Naive B cell (primary cell): ENCODE measurements at regions not wholly inside any gene's neighbourhood (a gene's known extent, or its start where the extent isn't known, plus 50 kb on each side); places are given as distances from the start of the nearest gene placed in this dataset.

Experiments
- ATAC-seq, 2 donors: fragments of 150-1000 bp; cut with Tn5 transposase; 2 replicates each; pipeline ENCODE4 v1.10.0; 2021; ENCODE audit warnings: low read depth in 2 of 2, mild to moderate bottlenecking in 2 of 2, moderate library complexity in 2 of 2
- DNase-seq: peaks from one replicate; pipeline ENCODE4 v3.0.0; 2022
- H3K27ac Mint-ChIP-seq, 6 donors: one replicate each; pipeline ENCODE4 v1.8.0; 2020 to 2022; ENCODE audit warnings: mild to moderate bottlenecking in 6 of 6, mixed read lengths in 6 of 6, moderate library complexity in 5 of 6, inconsistent platforms in 2 of 6
- H3K27me3 Mint-ChIP-seq, 3 donors: one replicate each; pipeline ENCODE4 v1.8.0; 2021 to 2022; ENCODE audit warnings: mixed read lengths in 3 of 3, mild to moderate bottlenecking in 1 of 3
- H3K36me3 Mint-ChIP-seq, 2 donors: one replicate each; pipeline ENCODE4 v1.8.0; 2020 to 2022; ENCODE audit warnings: mixed read lengths in 2 of 2, inconsistent platforms in 1 of 2, mild to moderate bottlenecking in 1 of 2
- H3K4me1 Mint-ChIP-seq, 3 donors: one replicate each; pipeline ENCODE4 v1.8.0; 2020 to 2022; ENCODE audit warnings: mixed read lengths in 3 of 3, inconsistent platforms in 1 of 3, mild to moderate bottlenecking in 1 of 3, moderate library complexity in 1 of 3
- H3K4me3 Mint-ChIP-seq, 8 donors: one replicate each; pipeline ENCODE4 v1.8.0; 2020 to 2022; ENCODE audit warnings: mild to moderate bottlenecking in 8 of 8, mixed read lengths in 8 of 8, moderate library complexity in 8 of 8, inconsistent platforms in 2 of 8
- H3K9me3 Mint-ChIP-seq, 7 donors: one replicate each; pipeline ENCODE4 v1.8.0; 2020 to 2022; ENCODE audit warnings: mixed read lengths in 7 of 7, mild to moderate bottlenecking in 5 of 7, inconsistent platforms in 2 of 7, moderate library complexity in 1 of 7

GRCh38 chr14:98937712-98938505 lies 334.1 kb downstream of the BCL11B start:
- H3K36me3 Mint-ChIP-seq = no peaks in the 10 kb centered on the region
- H3K27ac Mint-ChIP-seq = no peak overlapping the region
- peaks cover 0 to 20% (median 3%) of the 10 kb centered on the region in 7 donors for H3K9me3 Mint-ChIP-seq
- DNase-seq = no peak
- no peaks in the 10 kb centered on the region for H3K27me3 Mint-ChIP-seq
- no peak for ATAC-seq
- no peak overlapping the region for H3K4me3 Mint-ChIP-seq
- H3K4me1 Mint-ChIP-seq = no peaks in the 10 kb centered on the region

GRCh38 chr14:98940693-98941437 lies 331.1 kb downstream of the BCL11B start:
- ATAC-seq (no peak), DNase-seq (no peak)
- H3K9me3 Mint-ChIP-seq = peaks cover 2 to 15% (median 3%) of the 10 kb centered on the region in 7 donors
- H3K4me1 Mint-ChIP-seq = no peaks in the 10 kb centered on the region
- no peaks in the 10 kb centered on the region for H3K27me3 Mint-ChIP-seq
- no peaks in the 10 kb centered on the region for H3K36me3 Mint-ChIP-seq
- no peak overlapping the region for H3K27ac Mint-ChIP-seq
- no peak overlapping the region for H3K4me3 Mint-ChIP-seq

GRCh38 chr14:98941481-98941880 lies 330.5 kb downstream of the BCL11B start:
- H3K4me3 Mint-ChIP-seq = no peak overlapping the region
- H3K4me1 Mint-ChIP-seq = no peaks in the 10 kb centered on the region
- H3K27ac Mint-ChIP-seq = no peak overlapping the region
- no peaks in the 10 kb centered on the region for H3K27me3 Mint-ChIP-seq
- H3K9me3 Mint-ChIP-seq = peaks cover 1 to 12% (median 4%) of the 10 kb centered on the region in 7 donors
- ATAC-seq (no peak), DNase-seq (no peak)
- no peaks in the 10 kb centered on the region for H3K36me3 Mint-ChIP-seq

- no peaks in the 10 kb centered on the region for H3K27me3 Mint-ChIP-seq
- peaks cover 4 to 16% (median 5%) of the 10 kb centered on the region in 7 donors for H3K9me3 Mint-ChIP-seq
- no peak overlapping the region for H3K4me3 Mint-ChIP-seq
- ATAC-seq = no peak
- no peak for DNase-seq
- no peak overlapping the region for H3K27ac Mint-ChIP-seq
- no peaks in the 10 kb centered on the region for H3K4me1 Mint-ChIP-seq
- H3K36me3 Mint-ChIP-seq = no peaks in the 10 kb centered on the region
These were observed 328.1 kb downstream of the BCL11B start for GRCh38 chr14:98943907-98944306.

- H3K27me3 Mint-ChIP-seq = no peaks in the 10 kb centered on the region
- no peaks in the 10 kb centered on the region for H3K4me1 Mint-ChIP-seq
- DNase-seq (no peak), ATAC-seq (no peak)
- no peak overlapping the region for H3K4me3 Mint-ChIP-seq
- H3K27ac Mint-ChIP-seq = peak overlapping the region in 1 of 6 donors; percentile 27
- H3K36me3 Mint-ChIP-seq = no peaks in the 10 kb centered on the region
- H3K9me3 Mint-ChIP-seq = peaks cover 4 to 16% (median 6%) of the 10 kb centered on the region in 7 donors
These were observed 327.0 kb downstream of the BCL11B start for GRCh38 chr14:98944989-98945388.

- Mint-ChIP-seq H3K36me3 (no peaks in the 10 kb centered on the region), H3K4me3 (no peak overlapping the region), H3K27ac (no peak overlapping the region), H3K4me1 (no peaks in the 10 kb centered on the region), H3K27me3 (no peaks in the 10 kb centered on the region), H3K9me3 (peaks cover 4 to 16% (median 8%) of the 10 kb centered on the region in 7 donors)
- DNase-seq = no peak
- no peak for ATAC-seq
These were observed 326.1 kb downstream of the BCL11B start for GRCh38 chr14:98945611-98946570.

GRCh38 chr14:98946940-98947339 lies 325.1 kb downstream of the BCL11B start:
- no peaks in the 10 kb centered on the region for H3K27me3 Mint-ChIP-seq
- H3K27ac Mint-ChIP-seq = no peak overlapping the region
- H3K4me1 Mint-ChIP-seq = no peaks in the 10 kb centered on the region

GRCh38 chr14:98947911-98948595 lies 323.9 kb downstream of the BCL11B start:
- Mint-ChIP-seq H3K9me3 (peaks cover 2 to 16% (median 8%) of the 10 kb centered on the region in 7 donors), H3K27ac (no peak overlapping the region), H3K36me3 (no peaks in the 10 kb centered on the region), H3K27me3 (no peaks in the 10 kb centered on the region), H3K4me1 (no peaks in the 10 kb centered on the region), H3K4me3 (no peak overlapping the region)
- no peak for DNase-seq
- ATAC-seq = no peak

More at GRCh38 chr14:98946940-98947339, 325.1 kb downstream of the BCL11B start:
- Mint-ChIP-seq H3K4me3 (no peak overlapping the region), H3K9me3 (peaks cover 2 to 16% (median 8%) of the 10 kb centered on the region in 7 donors), H3K36me3 (no peaks in the 10 kb centered on the region)
- DNase-seq (no peak), ATAC-seq (no peak)

- Mint-ChIP-seq H3K27ac (peak overlapping the region in 1 of 6 donors; percentile 44), H3K4me1 (no peaks in the 10 kb centered on the region), H3K9me3 (peaks cover 2 to 16% (median 7%) of the 10 kb centered on the region in 7 donors), H3K36me3 (no peaks in the 10 kb centered on the region), H3K27me3 (no peaks in the 10 kb centered on the region), H3K4me3 (no peak overlapping the region)
- DNase-seq (no peak), ATAC-seq (no peak)
These were observed 322.9 kb downstream of the BCL11B start for GRCh38 chr14:98949051-98949450.

- Mint-ChIP-seq H3K4me3 (no peak overlapping the region), H3K4me1 (no peaks in the 10 kb centered on the region), H3K27me3 (no peaks in the 10 kb centered on the region), H3K9me3 (peaks cover 4 to 16% (median 7%) of the 10 kb centered on the region in 7 donors), H3K36me3 (no peaks in the 10 kb centered on the region), H3K27ac (peak overlapping the region in 1 of 6 donors; percentile 44)
- ATAC-seq (no peak), DNase-seq (no peak)
These were observed 322.4 kb downstream of the BCL11B start for GRCh38 chr14:98949481-98950135.

- DNase-seq (no peak), ATAC-seq (no peak)
- peaks cover 4 to 13% (median 7%) of the 10 kb centered on the region in 7 donors for H3K9me3 Mint-ChIP-seq
- no peaks in the 10 kb centered on the region for H3K36me3 Mint-ChIP-seq
- H3K27me3 Mint-ChIP-seq = no peaks in the 10 kb centered on the region
- H3K4me3 Mint-ChIP-seq = no peak overlapping the region
- H3K4me1 Mint-ChIP-seq = no peaks in the 10 kb centered on the region
- H3K27ac Mint-ChIP-seq = no peak overlapping the region
These were observed 321.6 kb downstream of the BCL11B start for GRCh38 chr14:98950353-98950895.

- DNase-seq (no peak), ATAC-seq (no peak)
- Mint-ChIP-seq H3K4me1 (no peaks in the 10 kb centered on the region), H3K27ac (no peak overlapping the region), H3K9me3 (peaks cover 4 to 12% (median 7%) of the 10 kb centered on the region in 7 donors), H3K27me3 (no peaks in the 10 kb centered on the region), H3K36me3 (no peaks in the 10 kb centered on the region), H3K4me3 (no peak overlapping the region)
These were observed 321.0 kb downstream of the BCL11B start for GRCh38 chr14:98951031-98951430.
